Hematopoietic multipotent progenitor cell treated with erythropoietin and hydrocortisone succinate and interleukin-3 and kit ligand, for 17 days (in vitro differentiated cells): ENCODE measurements at regions not wholly inside any gene's neighbourhood (a gene's known extent, or its start where the extent isn't known, plus 50 kb on each side); places are given as distances from the start of the nearest gene placed in this dataset.

Source experiments
- DNase-seq: peaks from one replicate; pipeline ENCODE4 v3.0.0-alpha.2; 2015; ENCODE audit warnings: low spot score

- DNase-seq, result peak; percentile 60
Observed at GRCh38 chr4:184310171-184310567, 92.5 kb upstream of the ENPP6 start.

GRCh38 chr4:184309241-184310170, 91.8 kb upstream of the ENPP6 start:
- no peak for DNase-seq

- no peak for DNase-seq
Observed at GRCh38 chr4:184306949-184307348, 89.3 kb upstream of the ENPP6 start.

DNA sequence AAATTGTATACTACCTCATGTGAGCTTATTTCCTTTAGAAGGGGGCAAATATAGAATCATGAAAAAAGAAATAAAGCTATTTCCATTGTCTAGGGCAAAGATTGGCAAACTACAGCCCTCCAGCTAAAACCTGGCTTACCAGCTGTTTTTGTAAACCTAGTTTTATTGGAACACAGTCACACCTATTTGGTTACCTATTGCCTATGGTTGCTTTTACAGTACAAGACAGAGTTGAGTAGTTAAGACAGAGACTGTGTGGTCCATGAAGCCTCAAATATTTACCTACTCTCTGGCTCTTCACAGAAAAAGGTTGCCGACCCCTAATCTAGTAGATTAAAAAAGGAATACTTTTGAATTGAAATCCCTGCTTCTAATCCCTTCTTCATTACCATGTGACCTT, 88.8 kb upstream of the ENPP6 start:
- DNase-seq, result no peak

GRCh38 chr4:184300816-184301215, 83.1 kb upstream of the ENPP6 start:
- DNase-seq, result no peak

- DNase-seq, result no peak
Observed at GRCh38 chr4:184298254-184298653, 80.6 kb upstream of the ENPP6 start.

DNA sequence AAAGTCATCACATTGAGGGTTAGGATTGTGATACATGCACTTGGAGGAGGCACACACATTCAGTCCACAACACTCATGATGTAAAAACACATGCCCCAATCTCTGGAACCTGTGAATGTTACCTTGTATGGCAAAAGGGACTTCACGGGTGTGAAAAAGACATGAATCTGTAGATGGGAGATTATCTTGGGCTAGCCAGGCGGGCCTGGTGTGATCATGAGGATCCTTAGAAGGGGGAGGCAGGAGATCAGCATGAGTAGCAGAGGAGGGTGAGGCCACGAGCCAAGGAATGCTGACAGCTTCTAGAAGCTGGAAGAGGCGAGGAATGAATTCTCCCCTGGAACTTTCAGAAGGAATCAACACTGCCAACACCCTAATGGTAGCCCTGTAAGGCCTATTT, 77.5 kb upstream of the ENPP6 start:
- no peak for DNase-seq

DNA sequence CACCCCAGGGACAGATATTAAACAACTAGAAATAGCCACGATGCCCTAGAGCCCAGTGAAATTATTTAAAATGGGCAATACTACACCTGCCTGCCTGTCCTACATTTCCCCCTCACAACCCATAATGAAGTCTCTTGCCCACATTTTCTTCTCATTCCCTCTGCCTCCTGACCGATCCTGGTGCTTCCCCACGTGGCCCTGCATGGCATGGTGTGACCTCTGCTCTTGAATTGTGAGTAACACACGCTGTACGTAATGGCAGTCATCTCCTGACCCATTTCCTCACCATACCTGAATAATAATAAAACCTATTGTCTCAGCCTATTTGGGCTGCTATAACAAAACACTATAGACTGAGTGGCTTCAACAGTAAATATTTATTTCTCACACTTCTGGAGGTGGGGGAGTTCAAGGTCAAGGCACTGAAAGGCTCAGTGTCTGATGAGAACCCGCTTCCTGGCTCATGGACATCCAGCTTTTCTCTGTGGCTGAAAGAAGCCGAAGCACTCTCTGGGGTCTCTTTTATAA, 77.0 kb upstream of the ENPP6 start:
- no peak for DNase-seq

DNA sequence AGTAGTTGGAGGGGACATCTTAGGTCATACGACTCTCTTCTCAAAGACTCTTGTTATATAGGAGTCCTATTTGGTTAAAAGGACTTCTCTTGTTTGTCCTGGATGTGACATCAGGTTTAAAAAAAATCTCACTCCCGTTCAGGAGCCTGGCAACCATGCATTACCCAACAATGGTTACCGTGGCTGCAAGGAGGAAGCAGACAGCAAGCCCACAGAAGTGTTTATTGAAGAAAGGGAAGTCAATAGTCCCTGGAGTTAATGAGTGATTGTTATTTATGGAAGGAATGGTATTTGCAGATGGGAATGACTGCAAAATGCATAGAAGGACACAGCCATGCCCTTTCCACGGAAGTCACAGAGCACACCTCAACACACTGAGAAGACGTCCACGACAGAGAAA, 75.9 kb upstream of the ENPP6 start:
- no peak for DNase-seq

DNA sequence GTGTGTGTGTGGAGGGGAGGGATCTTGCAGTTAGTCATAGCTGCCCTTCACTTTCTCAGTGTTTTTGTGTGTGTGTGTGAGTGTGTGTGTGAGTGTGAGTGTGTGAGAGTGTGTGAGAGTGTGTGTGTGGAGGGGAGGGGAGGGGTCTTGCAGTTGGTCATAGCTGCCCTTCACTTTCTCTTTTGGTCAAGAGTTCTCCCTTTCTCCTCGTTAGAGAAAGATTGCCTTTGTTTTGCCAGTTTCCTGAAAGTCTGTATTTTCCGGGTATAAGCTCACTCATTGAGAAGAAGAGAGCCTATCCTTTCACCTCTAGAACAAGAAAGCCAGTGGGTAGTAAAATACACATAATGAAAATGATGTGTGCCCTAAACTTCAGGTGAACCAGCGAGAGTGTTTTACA, 75.2 kb upstream of the ENPP6 start:
- no peak for DNase-seq

- no peak for DNase-seq
Observed at GRCh38 chr4:184292465-184292867, 74.8 kb upstream of the ENPP6 start.

- DNase-seq, result no peak
Observed at GRCh38 chr4:184289179-184289535, 71.5 kb upstream of the ENPP6 start.

DNA sequence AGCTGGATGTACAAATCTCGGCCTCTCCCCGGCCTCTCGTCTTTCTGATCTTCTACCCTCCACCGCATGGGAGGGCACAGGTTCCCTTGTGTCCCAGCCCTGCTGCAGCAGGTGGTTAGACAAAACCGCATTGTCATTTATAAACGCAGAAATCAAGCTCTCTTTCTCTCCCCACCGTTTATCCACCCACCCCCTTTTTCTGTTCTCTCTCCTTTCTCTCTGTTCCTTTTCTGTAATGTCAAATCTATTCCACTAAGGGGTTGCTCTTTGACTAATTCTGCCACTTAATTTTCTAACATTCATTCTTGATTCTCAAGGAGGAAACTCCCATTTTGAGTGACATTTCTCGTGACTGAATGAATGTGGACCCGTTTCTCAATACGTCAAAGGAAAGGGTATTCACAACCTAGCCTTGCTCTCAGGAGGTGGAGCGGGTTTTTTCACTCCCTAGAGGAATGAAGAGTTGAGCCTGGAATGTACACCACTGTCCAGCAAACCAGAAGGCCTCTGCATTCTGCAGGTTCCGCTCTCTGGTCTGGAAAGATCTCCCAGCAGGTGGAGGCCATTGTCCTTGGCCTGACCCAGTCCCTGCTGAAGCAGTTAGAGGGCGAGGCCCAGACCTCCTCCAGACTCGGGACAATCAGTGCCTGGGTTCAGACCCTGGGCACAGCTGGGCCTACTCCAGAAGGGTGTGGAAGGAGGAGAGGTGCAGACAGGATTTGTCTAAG, 70.9 kb upstream of the ENPP6 start:
- DNase-seq, result no peak

DNA sequence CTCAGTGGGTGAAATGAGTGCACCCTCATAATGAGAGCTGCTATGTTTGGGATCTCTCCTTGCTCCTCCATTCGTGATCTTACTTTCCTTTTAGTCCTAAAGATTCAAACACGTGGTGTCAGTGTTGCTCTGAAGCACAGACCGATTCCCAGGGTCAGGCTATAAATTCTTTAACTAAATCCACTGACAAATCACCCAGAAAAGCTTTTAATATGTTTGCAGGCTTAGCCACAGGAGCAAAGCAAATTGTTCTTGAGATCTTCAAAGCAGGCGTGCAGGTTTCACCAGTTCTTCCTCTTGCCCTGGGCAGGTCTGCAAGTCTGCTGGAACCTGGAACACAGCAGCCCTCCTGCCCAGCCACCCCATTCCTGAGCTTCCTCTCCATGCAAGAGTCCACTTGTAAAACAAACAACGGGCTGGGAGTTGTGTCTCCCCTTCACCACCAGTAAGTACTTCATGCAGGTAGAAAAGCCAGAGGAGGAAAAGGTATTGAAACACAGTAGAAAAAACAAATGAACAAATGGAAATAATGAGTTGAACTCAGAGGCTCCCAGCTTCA, 70.1 kb upstream of the ENPP6 start:
- no peak for DNase-seq

- no peak for DNase-seq
Observed at GRCh38 chr4:184286358-184286757, 68.7 kb upstream of the ENPP6 start.

DNA sequence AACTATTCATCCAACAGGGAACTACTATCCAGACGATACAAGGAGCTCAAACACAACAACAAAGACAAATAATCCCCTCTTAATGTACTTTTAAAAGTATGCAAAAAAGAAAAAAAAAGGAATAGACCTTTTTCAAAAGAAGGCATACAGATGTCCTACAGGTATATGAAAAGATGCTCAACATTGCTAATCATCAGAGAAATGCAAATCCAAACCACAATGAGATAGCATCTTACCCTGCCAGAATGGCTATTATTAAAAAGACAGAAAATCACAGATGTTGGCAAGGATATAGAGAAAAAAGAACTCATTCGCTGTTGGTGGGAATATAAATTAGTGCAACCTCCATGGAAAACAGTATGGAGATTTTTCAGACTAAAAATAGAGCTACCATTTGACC, 67.1 kb upstream of the ENPP6 start:
- DNase-seq, result no peak

GRCh38 chr4:184284336-184284690, 66.6 kb upstream of the ENPP6 start:
- DNase-seq, result no peak

GRCh38 chr4:184283659-184284335, 66.1 kb upstream of the ENPP6 start:
- DNase-seq, result no peak

GRCh38 chr4:184282895-184283654, 65.4 kb upstream of the ENPP6 start:
- DNase-seq, result no peak

GRCh38 chr4:184282251-184282713, 64.6 kb upstream of the ENPP6 start:
- no peak for DNase-seq
